Duodenal mucosa (tissue), 2 donors: ENCODE measurements at regions not wholly inside any gene's neighbourhood (a gene's known extent, or its start where the extent isn't known, plus 50 kb on each side); places are given as distances from the start of the nearest gene placed in this dataset.
"Not testable (repeated sequence)": the region's sequence is repeated elsewhere in the genome, so short reads cannot be mapped to it uniquely, and the experiment has no call there.

Experiments used
- H3K27ac ChIP-seq: one replicate; pipeline ENCODE4 v1.7.0; 2013; ENCODE audit warnings: low read depth, low read length
- H3K27me3 ChIP-seq, 2 donors: one replicate each; pipeline ENCODE4 v1.7.0; 2013; ENCODE audit warnings: low read length in 2 of 2, control low read depth in 1 of 2; ENCODE audit not compliant: insufficient read depth in 2 of 2, control insufficient read depth in 1 of 2
- H3K36me3 ChIP-seq, 2 donors: one replicate each; pipeline ENCODE4 v1.7.0; 2013; ENCODE audit warnings: low read length in 2 of 2, control low read depth in 1 of 2; ENCODE audit not compliant: insufficient read depth in 2 of 2, control insufficient read depth in 1 of 2
- H3K4me1 ChIP-seq, 2 donors: one replicate each; pipeline ENCODE4 v1.7.0; 2013; ENCODE audit warnings: low read length in 2 of 2, control low read depth in 1 of 2; ENCODE audit not compliant: insufficient read depth in 2 of 2, control insufficient read depth in 1 of 2
- H3K4me3 ChIP-seq, 2 donors: one replicate each; pipeline ENCODE4 v1.7.0; 2013; ENCODE audit warnings: low read length in 2 of 2, low read depth in 1 of 2
- H3K9ac ChIP-seq, 2 donors: one replicate each; pipeline ENCODE4 v1.7.0; 2013; ENCODE audit warnings: low read length in 2 of 2, low read depth in 1 of 2
- H3K9me3 ChIP-seq, 2 donors: one replicate each; pipeline ENCODE4 v1.7.0; 2013; ENCODE audit warnings: low read length in 2 of 2, control low read depth in 1 of 2; ENCODE audit not compliant: control insufficient read depth in 1 of 2

- H3K4me3 ChIP-seq: peak overlapping the region in 1 of 2 donors; percentile 22
- peaks cover 0 to 12% of the 10 kb centered on the region in 2 donors for H3K27me3 ChIP-seq
- not testable (repeated sequence) for H3K36me3 ChIP-seq, H3K9ac ChIP-seq, H3K9me3 ChIP-seq, H3K27ac ChIP-seq
- H3K4me1 ChIP-seq: peaks cover 9 to 20% of the 10 kb centered on the region in 2 donors
Observed at GRCh38 chr2:131671841-131672470, 144.3 kb downstream of the CCDC74A start.

GRCh38 chr2:131672471-131673399, 145.0 kb downstream of the CCDC74A start:
- peaks cover 9 to 20% of the 10 kb centered on the region in 2 donors for H3K4me1 ChIP-seq
- H3K27ac ChIP-seq, H3K36me3 ChIP-seq, H3K9me3 ChIP-seq: not testable (repeated sequence)
- H3K27me3 ChIP-seq: peaks cover 0 to 12% of the 10 kb centered on the region in 2 donors
- peak overlapping the region; percentile 52 to 55 for H3K4me3 ChIP-seq
- H3K9ac ChIP-seq: peak overlapping the region in 1 of 2 donors; percentile 7

- peak overlapping the region; percentile 52 to 55 for H3K4me3 ChIP-seq
- H3K4me1 ChIP-seq: peaks cover 9 to 20% of the 10 kb centered on the region in 2 donors
- H3K27me3 ChIP-seq: peaks cover 0 to 12% of the 10 kb centered on the region in 2 donors
- no peak overlapping the region for H3K27ac ChIP-seq
- no peaks in the 10 kb centered on the region for H3K9me3 ChIP-seq
- H3K9ac ChIP-seq: no peak overlapping the region
- no peaks in the 10 kb centered on the region for H3K36me3 ChIP-seq
Observed at GRCh38 chr2:131673400-131674173, 145.9 kb downstream of the CCDC74A start.

- Histone ChIP-seq H3K9me3 (no peaks in the 10 kb centered on the region), H3K4me3 (no peak overlapping the region), H3K36me3 (no peaks in the 10 kb centered on the region), H3K9ac (no peak overlapping the region), H3K27ac (no peak overlapping the region), H3K4me1 (peaks cover 9 to 20% of the 10 kb centered on the region in 2 donors), H3K27me3 (peaks cover 0 to 12% of the 10 kb centered on the region in 2 donors)
Observed at GRCh38 chr2:131674174-131674507, 146.5 kb downstream of the CCDC74A start.

GRCh38 chr2:131681611-131682121, 154.0 kb downstream of the CCDC74A start:
- H3K9me3 ChIP-seq, H3K27me3 ChIP-seq, H3K4me1 ChIP-seq, H3K36me3 ChIP-seq: not testable (repeated sequence)
- peak overlapping the region; percentile 21 to 79 for H3K9ac ChIP-seq
- H3K27ac ChIP-seq: peak overlapping the region; percentile 61
- peak overlapping the region; percentile 82 to 90 for H3K4me3 ChIP-seq

GRCh38 chr2:131682122-131682944, 154.6 kb downstream of the CCDC74A start:
- Histone ChIP-seq H3K9ac (peak overlapping the region; percentile 21 to 79), H3K4me1 (peaks cover 3 to 5% of the 10 kb centered on the region in 2 donors), H3K27ac (peak overlapping the region; percentile 61), H3K4me3 (peak overlapping the region; percentile 82 to 90), H3K27me3 (no peaks in the 10 kb centered on the region), H3K9me3 (no peaks in the 10 kb centered on the region), H3K36me3 (no peaks in the 10 kb centered on the region)

GRCh38 chr2:131682945-131683330, 155.2 kb downstream of the CCDC74A start:
- peak overlapping the region; percentile 10 to 12 for H3K9ac ChIP-seq
- H3K27ac ChIP-seq, H3K9me3 ChIP-seq: not testable (repeated sequence)

GRCh38 chr2:131684631-131685316, 157.1 kb downstream of the CCDC74A start:
- not testable (repeated sequence) for H3K9ac ChIP-seq, H3K4me3 ChIP-seq, H3K9me3 ChIP-seq, H3K36me3 ChIP-seq, H3K4me1 ChIP-seq, H3K27me3 ChIP-seq, H3K27ac ChIP-seq

More at GRCh38 chr2:131682945-131683330, 155.2 kb downstream of the CCDC74A start:
- peak overlapping the region; percentile 82 to 90 for H3K4me3 ChIP-seq
- not testable (repeated sequence) for H3K27me3 ChIP-seq, H3K4me1 ChIP-seq, H3K36me3 ChIP-seq
